Hindlimb muscle (tissue), 1 donor: ENCODE measurements at regions not wholly inside any gene's neighbourhood (a gene's known extent, or its start where the extent isn't known, plus 50 kb on each side); places are given as distances from the start of the nearest gene placed in this dataset.

Experiments
- DNase-seq: peaks from one replicate; pipeline ENCODE4 v3.0.0-alpha.2; 2013

- DNase-seq = no peak
Observed at GRCh38 chr22:34055525-34056200, 135.4 kb upstream of the LARGE1 start.

GRCh38 chr22:34057726-34058125 is 137.4 kb upstream of the LARGE1 start:
- no peak for DNase-seq

GRCh38 chr22:34064696-34065095 is 144.4 kb upstream of the LARGE1 start:
- DNase-seq = no peak

GRCh38 chr22:34067031-34067430 is 146.8 kb upstream of the LARGE1 start:
- DNase-seq = no peak

GRCh38 chr22:34068001-34068400 is 147.7 kb upstream of the LARGE1 start:
- no peak for DNase-seq

- no peak for DNase-seq
Observed at GRCh38 chr22:34070051-34070450, 149.8 kb upstream of the LARGE1 start.

- DNase-seq = no peak
Observed at GRCh38 chr22:34070531-34070930, 150.3 kb upstream of the LARGE1 start.

- no peak for DNase-seq
Observed at GRCh38 chr22:34072585-34072984, 152.3 kb upstream of the LARGE1 start.

- no peak for DNase-seq
Observed at GRCh38 chr22:34080433-34080832, 160.2 kb upstream of the LARGE1 start.

GRCh38 chr22:34096770-34097169 is 176.5 kb upstream of the LARGE1 start:
- DNase-seq = no peak

GRCh38 chr22:34099278-34099677 is 179.0 kb upstream of the LARGE1 start:
- no peak for DNase-seq

- DNase-seq = no peak
Observed at GRCh38 chr22:34102633-34103032, 182.4 kb upstream of the LARGE1 start.

- DNase-seq = no peak
Observed at GRCh38 chr22:34105461-34106062, 185.3 kb upstream of the LARGE1 start.

- DNase-seq = no peak
Observed at GRCh38 chr22:34108168-34108567, 187.9 kb upstream of the LARGE1 start.

- DNase-seq = peak; percentile 11
Observed at GRCh38 chr22:34111210-34111824, 191.0 kb upstream of the LARGE1 start.

- DNase-seq = no peak
Observed at GRCh38 chr22:34113381-34113780, 193.1 kb upstream of the LARGE1 start.

- no peak for DNase-seq
Observed at GRCh38 chr22:34114406-34114805, 194.1 kb upstream of the LARGE1 start.

- no peak for DNase-seq
Observed at GRCh38 chr22:34115722-34116121, 195.4 kb upstream of the LARGE1 start.

- DNase-seq = no peak
Observed at GRCh38 chr22:34116126-34116525, 195.8 kb upstream of the LARGE1 start.

- DNase-seq = no peak
Observed at GRCh38 chr22:34122042-34122441, 201.8 kb upstream of the LARGE1 start.

- DNase-seq = no peak
Observed at GRCh38 chr22:34129691-34130486, 209.6 kb upstream of the LARGE1 start.

GRCh38 chr22:34135749-34136148 is 215.5 kb upstream of the LARGE1 start:
- DNase-seq = no peak

GRCh38 chr22:34150023-34150422 is 229.7 kb upstream of the LARGE1 start:
- DNase-seq = no peak
